ENCODE measurements at regions not wholly inside any gene's neighbourhood (a gene's known extent, or its start where the extent isn't known, plus 50 kb on each side); places are given as distances from the start of the nearest gene placed in this dataset.

- Histone ChIP-seq H2AFZ (ENCODE audit: low read depth, low read length, severe bottlenecking) (no peak overlapping the region), H3F3A (ENCODE audit: insufficient read depth) (no peaks in the 10 kb centered on the region)
Measured at GRCh38 chr14:28709571-28710305, 56.8 kb upstream of the FOXG1 start.

More at GRCh38 chr14:28709571-28710305, 56.8 kb upstream of the FOXG1 start:
- H3K27ac ChIP-seq (ENCODE audit: low read depth, low read length), result no peak overlapping the region
- H3K36me3 ChIP-seq (ENCODE audit: low read length), result no peaks in the 10 kb centered on the region
- no peaks in the 10 kb centered on the region for H4K20me1 ChIP-seq (ENCODE audit: low read depth, low read length)
- H3K9me3 ChIP-seq (ENCODE audit: insufficient read depth, low read length), result no peaks in the 10 kb centered on the region
- H3K4me3 ChIP-seq (ENCODE audit: insufficient read depth, low read length, poor library complexity, severe bottlenecking), result no peak overlapping the region
- no peaks in the 10 kb centered on the region for H3K79me2 ChIP-seq (ENCODE audit: insufficient read depth, low read length)
- H3K27me3 ChIP-seq (ENCODE audit: low read length), result no peaks in the 10 kb centered on the region
- TF ChIP-seq CTCF (IDR thresholded peaks at IDR 0.05; ENCODE audit: insufficient read depth, low read length, poor library complexity, severe bottlenecking) (no peak), EZH2phosphoT487 (conservative IDR thresholded peaks at IDR 0.05; ENCODE audit: low read length) (no peak)
- no peak overlapping the region for H3K9ac ChIP-seq (ENCODE audit: low read length)
- H3K9me2 ChIP-seq (replicated peaks; ENCODE audit: insufficient read depth, low read length), result no peaks in the 10 kb centered on the region
- H3K4me2 ChIP-seq (ENCODE audit: low read depth, low read length, poor library complexity, severe bottlenecking), result no peak overlapping the region

All from SU-DHL-6 (cell line).